ENCODE measurements at regions not wholly inside any gene's neighbourhood (a gene's known extent, or its start where the extent isn't known, plus 50 kb on each side); places are given as distances from the start of the nearest gene placed in this dataset.

DNA sequence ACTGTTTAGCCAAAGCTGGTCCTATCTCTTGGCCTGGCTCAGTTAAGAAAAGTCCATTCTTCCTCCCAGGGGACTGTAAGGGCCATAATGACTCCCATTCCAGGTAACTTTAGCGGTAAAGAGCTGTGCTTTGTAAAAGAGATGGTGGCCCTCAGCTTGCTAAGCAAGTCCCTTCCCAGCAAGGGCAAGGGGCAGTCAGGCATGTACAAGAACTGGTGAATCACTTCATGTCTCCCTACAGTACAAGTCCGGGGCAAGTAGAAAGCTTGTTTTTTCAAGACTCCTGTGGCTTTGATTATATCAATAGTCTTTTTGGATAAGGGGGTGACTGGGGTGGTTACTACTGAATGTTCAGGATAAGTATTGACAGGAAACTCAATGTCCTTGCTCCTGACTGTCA is 88.9 kb downstream of the SLC25A15 start:
- TF ChIP-seq, protein P1, sequence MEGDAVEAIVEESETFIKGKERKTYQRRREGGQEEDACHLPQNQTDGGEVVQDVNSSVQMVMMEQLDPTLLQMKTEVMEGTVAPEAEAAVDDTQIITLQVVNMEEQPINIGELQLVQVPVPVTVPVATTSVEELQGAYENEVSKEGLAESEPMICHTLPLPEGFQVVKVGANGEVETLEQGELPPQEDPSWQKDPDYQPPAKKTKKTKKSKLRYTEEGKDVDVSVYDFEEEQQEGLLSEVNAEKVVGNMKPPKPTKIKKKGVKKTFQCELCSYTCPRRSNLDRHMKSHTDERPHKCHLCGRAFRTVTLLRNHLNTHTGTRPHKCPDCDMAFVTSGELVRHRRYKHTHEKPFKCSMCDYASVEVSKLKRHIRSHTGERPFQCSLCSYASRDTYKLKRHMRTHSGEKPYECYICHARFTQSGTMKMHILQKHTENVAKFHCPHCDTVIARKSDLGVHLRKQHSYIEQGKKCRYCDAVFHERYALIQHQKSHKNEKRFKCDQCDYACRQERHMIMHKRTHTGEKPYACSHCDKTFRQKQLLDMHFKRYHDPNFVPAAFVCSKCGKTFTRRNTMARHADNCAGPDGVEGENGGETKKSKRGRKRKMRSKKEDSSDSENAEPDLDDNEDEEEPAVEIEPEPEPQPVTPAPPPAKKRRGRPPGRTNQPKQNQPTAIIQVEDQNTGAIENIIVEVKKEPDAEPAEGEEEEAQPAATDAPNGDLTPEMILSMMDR (conservative IDR thresholded peaks at IDR 0.05; ENCODE audit: low read depth, low read length): no peak
- no peak for TF ChIP-seq EZH2 (IDR thresholded peaks at IDR 0.05; ENCODE audit: low read length, unreplicated experiment)
